ENCODE measurements at regions not wholly inside any gene's neighbourhood (a gene's known extent, or its start where the extent isn't known, plus 50 kb on each side); places are given as distances from the start of the nearest gene placed in this dataset.

GRCh38 chr4:107155366-107155765, 119.3 kb upstream of the DKK2 start:
- ChIA-PET CTCF (no interaction called here), POLR2A (ENCODE audit: unreplicated experiment) (no interaction called here)
- Histone ChIP-seq H4K20me1 (ENCODE audit: insufficient read depth, low read length) (no peaks in the 10 kb centered on the region), H2BK5ac (ENCODE audit: low read depth, low read length, poor library complexity, severe bottlenecking) (no peak overlapping the region), H3K4me2 (ENCODE audit: low read depth, low read length) (no peak overlapping the region), H3K79me1 (ENCODE audit: low read depth in 1 of 2, low read length in 2 of 2) (no peaks in the 10 kb centered on the region), H3K4me1 (ENCODE audit: control insufficient read depth, insufficient read depth, low read length) (no peaks in the 10 kb centered on the region), H4K5ac (ENCODE audit: low read depth, low read length) (no peak overlapping the region), H3K18ac (ENCODE audit: low read depth, low read length) (no peak overlapping the region), H3K56ac (ENCODE audit: extremely low read depth, insufficient read depth, low read length) (no peak overlapping the region), H2BK120ac (ENCODE audit: low read depth, low read length) (no peak overlapping the region), H3K9me3 (ENCODE audit: control insufficient read depth, insufficient read depth, low read length) (no peaks in the 10 kb centered on the region), H4K8ac (ENCODE audit: low read depth in 2 of 2, low read length in 2 of 2) (no peak overlapping the region), H3K4ac (ENCODE audit: low read depth, low read length) (no peak overlapping the region), H3K14ac (replicated peaks; ENCODE audit: low read depth, low read length) (no peak overlapping the region), H3K36me3 (ENCODE audit: control insufficient read depth, insufficient read depth, low read length) (no peaks in the 10 kb centered on the region), H2BK20ac (ENCODE audit: low read depth, low read length) (no peak overlapping the region), H2BK15ac (ENCODE audit: low read depth, low read length) (no peak overlapping the region), H3K23ac (ENCODE audit: low read depth, low read length) (no peak overlapping the region), H4K91ac (ENCODE audit: insufficient read depth, low read depth, low read length) (no peak overlapping the region), H3K27ac (ENCODE audit: insufficient read depth, low read length) (no peak overlapping the region), H3K27me3 (ENCODE audit: control insufficient read depth, insufficient read depth, low read length) (no peaks in the 10 kb centered on the region), H2AFZ (replicated peaks; ENCODE audit: low read length, poor library complexity) (no peak overlapping the region), H3K9me1 (ENCODE audit: insufficient read depth, low read length) (no peaks in the 10 kb centered on the region), H2AK9ac (replicated peaks; ENCODE audit: low read depth, low read length, poor library complexity) (no peak overlapping the region), H3K4me3 (ENCODE audit: insufficient read depth, low read depth, low read length) (no peak overlapping the region), H2AK5ac (ENCODE audit: low read depth, low read length) (no peak overlapping the region), H3K9ac (ENCODE audit: low read depth, low read length) (no peak overlapping the region)
- no peak for ATAC-seq (ENCODE audit: low read depth)
- dilution Hi-C loops (cut with HindIII; ENCODE audit: low sequenced_read_pairs, unreplicated experiment) (no loop called here), intact Hi-C loops (cut with micrococcal nuclease) (no loop called here), in situ Hi-C loops (cut with MboI; ENCODE audit: low sequenced_read_pairs) (no loop called here)
- no peak for DNase-seq
- no TSS peak for BruUV-seq (replicated peaks)
- 50% methylated on average over 1 of the region's 2 CpGs; no CpG with 5 or more reads in 1 of the 2 experiments for WGBS, 2 experiments (ENCODE audit: extremely low coverage in 2 of 2, insufficient read length in 1 of 2)
- TF ChIP-seq CTCF (conservative IDR thresholded peaks at IDR 0.05; ENCODE audit: low read depth, low read length) (no peak), SMC3 (IDR thresholded peaks at IDR 0.05; ENCODE audit: low read depth, low read length) (no peak), POLR2A (IDR thresholded peaks at IDR 0.05; ENCODE audit: low read depth, low read length) (no peak), MAZ (IDR thresholded peaks at IDR 0.05; ENCODE audit: borderline replicate concordance, low read depth, low read length) (no peak), RAD21 (IDR thresholded peaks at IDR 0.05; ENCODE audit: low read length) (no peak), RFX5 (IDR thresholded peaks at IDR 0.05; ENCODE audit: low read depth, low read length) (no peak), USF2 (IDR thresholded peaks at IDR 0.05; ENCODE audit: low read depth, low read length) (no peak), CEBPB (IDR thresholded peaks at IDR 0.05; ENCODE audit: low read depth, low read length) (no peak), ELK1 (IDR thresholded peaks at IDR 0.05; ENCODE audit: borderline replicate concordance, low read depth, low read length) (no peak), MXI1 (IDR thresholded peaks at IDR 0.05; ENCODE audit: borderline replicate concordance, low read depth, low read length) (no peak), MAFK (IDR thresholded peaks at IDR 0.05; ENCODE audit: low read depth, low read length) (no peak), CHD1 (IDR thresholded peaks at IDR 0.05; ENCODE audit: low read depth, low read length) (no peak), RCOR1 (IDR thresholded peaks at IDR 0.05; ENCODE audit: insufficient replicate concordance, low read length) (no peak)
